Neural progenitor cell (in vitro differentiated cells): ENCODE measurements at regions not wholly inside any gene's neighbourhood (a gene's known extent, or its start where the extent isn't known, plus 50 kb on each side); places are given as distances from the start of the nearest gene placed in this dataset.

Experiments used
- DNase-seq: peaks from one replicate; pipeline ENCODE4 v3.0.0-alpha.2; 2016; ENCODE audit warnings: low spot score
- H2AFZ ChIP-seq: fragments of 200-600 bp; sonication (generic); replicated peaks from 2 replicates; pipeline ENCODE4 v1.6.1; 2016; ENCODE audit warnings: antibody characterized with exemption
- H3F3A ChIP-seq: fragments of 200-600 bp; sonication (generic); 2 replicates; pipeline ENCODE4 v1.6.1; 2016; ENCODE audit warnings: antibody characterized with exemption, low read depth
- H3K27ac ChIP-seq: fragments of 200-600 bp; sonication (generic); 2 replicates; pipeline ENCODE4 v1.5.1; 2016; ENCODE audit warnings: mild to moderate bottlenecking
- H3K27me3 ChIP-seq: fragments of 200-600 bp; sonication (generic); 2 replicates; pipeline ENCODE4 v1.6.1; 2016; ENCODE audit warnings: mild to moderate bottlenecking, moderate library complexity
- H3K36me3 ChIP-seq: fragments of 200-600 bp; sonication (generic); 2 replicates; pipeline ENCODE4 v1.5.1; 2016
- H3K4me1 ChIP-seq: fragments of 200-600 bp; sonication (generic); 2 replicates; pipeline ENCODE4 v1.6.1; 2016; ENCODE audit warnings: mixed run types
- H3K4me2 ChIP-seq: fragments of 200-600 bp; sonication (generic); 2 replicates; pipeline ENCODE4 v1.6.1; 2016
- H3K4me3 ChIP-seq: fragments of 200-600 bp; sonication (generic); 2 replicates; pipeline ENCODE4 v1.5.1; 2016
- H3K79me2 ChIP-seq: fragments of 200-600 bp; sonication (generic); 2 replicates; pipeline ENCODE4 v1.6.1; 2016; ENCODE audit warnings: low read depth
- H3K9ac ChIP-seq: fragments of 200-600 bp; sonication (generic); 2 replicates; pipeline ENCODE4 v1.6.1; 2016
- H3K9me3 ChIP-seq: fragments of 200-600 bp; sonication (generic); 2 replicates; pipeline ENCODE4 v1.5.1; 2016; ENCODE audit warnings: low read depth
- H4K20me1 ChIP-seq: fragments of 200-600 bp; sonication (generic); 2 replicates; pipeline ENCODE4 v1.6.1; 2016; ENCODE audit warnings: low read depth
- H3K27ac Mint-ChIP-seq: 3 replicates; pipeline ENCODE4 v1.8.0; 2021; ENCODE audit warnings: mixed read lengths
- H3K27me3 Mint-ChIP-seq: 2 replicates; pipeline ENCODE4 v1.8.0; 2022; ENCODE audit warnings: low read depth, mild to moderate bottlenecking, inconsistent platforms, moderate library complexity, mixed read lengths; ENCODE audit not compliant: insufficient read depth
- H3K36me3 Mint-ChIP-seq: 3 replicates; pipeline ENCODE4 v1.8.0; 2021; ENCODE audit warnings: mixed read lengths
- H3K4me1 Mint-ChIP-seq: 3 replicates; pipeline ENCODE4 v1.8.0; 2021; ENCODE audit warnings: mixed read lengths
- H3K4me3 Mint-ChIP-seq: 3 replicates; pipeline ENCODE4 v1.8.0; 2021; ENCODE audit warnings: mild to moderate bottlenecking, moderate library complexity, mixed read lengths
- H3K9me3 Mint-ChIP-seq: 3 replicates; pipeline ENCODE4 v1.8.0; 2020; ENCODE audit warnings: mixed read lengths
- CTCF ChIP-seq: fragments of 200-600 bp; sonication (generic); IDR thresholded peaks from 2 replicates; pipeline ENCODE4 v1.5.1; 2017; ENCODE audit warnings: antibody characterized with exemption, mild to moderate bottlenecking
- EZH2 ChIP-seq: fragments of 200-600 bp; sonication (generic); IDR thresholded peaks from 2 replicates; pipeline ENCODE4 v1.6.1; 2017; ENCODE audit warnings: antibody characterized with exemption, mild to moderate bottlenecking, moderate library complexity
- EZH2phosphoT487 ChIP-seq: fragments of 200-600 bp; sonication (generic); IDR thresholded peaks from 2 replicates; pipeline ENCODE4 v1.6.1; 2017; ENCODE audit warnings: antibody characterized with exemption

- no peaks in the 10 kb centered on the region for H3K27me3 ChIP-seq
- no peaks in the 10 kb centered on the region for H3K9me3 ChIP-seq
- Mint-ChIP-seq H3K9me3 (peaks cover 5% of the 10 kb centered on the region), H3K36me3 (no peaks in the 10 kb centered on the region), H3K27me3 (peaks cover 2% of the 10 kb centered on the region), H3K4me3 (no peak overlapping the region), H3K27ac (no peak overlapping the region), H3K4me1 (peaks cover 15% of the 10 kb centered on the region)
- no peaks in the 10 kb centered on the region for H3K36me3 ChIP-seq
- no peak overlapping the region for H3K9ac ChIP-seq
- no peak overlapping the region for H3K4me3 ChIP-seq
- peaks cover 25% of the 10 kb centered on the region for H3K4me1 ChIP-seq
- H3F3A ChIP-seq: peaks cover 19% of the 10 kb centered on the region
- H2AFZ ChIP-seq: no peak overlapping the region
- no peaks in the 10 kb centered on the region for H4K20me1 ChIP-seq
- no peak overlapping the region for H3K4me2 ChIP-seq
- DNase-seq: no peak
- TF ChIP-seq EZH2 (no peak), EZH2phosphoT487 (no peak), CTCF (no peak)
- no peak overlapping the region for H3K27ac ChIP-seq
- H3K79me2 ChIP-seq: no peaks in the 10 kb centered on the region
These were observed 103.4 kb upstream of the MAOA start for GRCh38 chrX:43552703-43553102.

GRCh38 chrX:43553257-43553656, 102.8 kb upstream of the MAOA start:
- Histone ChIP-seq H3K4me2 (no peak overlapping the region), H3K79me2 (no peaks in the 10 kb centered on the region), H3K27ac (no peak overlapping the region)

GRCh38 chrX:43556207-43556606, 99.9 kb upstream of the MAOA start:
- H3K27me3 ChIP-seq: no peaks in the 10 kb centered on the region
- no peak overlapping the region for H3K27ac ChIP-seq
- H3F3A ChIP-seq: peaks cover 19% of the 10 kb centered on the region
- H3K4me1 ChIP-seq: peaks cover 23% of the 10 kb centered on the region
- H3K36me3 ChIP-seq: no peaks in the 10 kb centered on the region
- peaks cover 3% of the 10 kb centered on the region for H3K9me3 Mint-ChIP-seq
- H3K9me3 ChIP-seq: no peaks in the 10 kb centered on the region
- no peak overlapping the region for H3K4me3 Mint-ChIP-seq
- no peak for DNase-seq
- H3K9ac ChIP-seq: no peak overlapping the region
- H3K4me1 Mint-ChIP-seq: peaks cover 12% of the 10 kb centered on the region
- H3K27me3 Mint-ChIP-seq: no peaks in the 10 kb centered on the region
- H3K4me3 ChIP-seq: no peak overlapping the region
- no peaks in the 10 kb centered on the region for H3K36me3 Mint-ChIP-seq
- peak overlapping the region; percentile 30 for H2AFZ ChIP-seq
- H3K27ac Mint-ChIP-seq: no peak overlapping the region
- no peaks in the 10 kb centered on the region for H4K20me1 ChIP-seq
- H3K79me2 ChIP-seq: no peaks in the 10 kb centered on the region
- no peak overlapping the region for H3K4me2 ChIP-seq
- TF ChIP-seq EZH2phosphoT487: no peak
- TF ChIP-seq CTCF: no peak
- no peak for TF ChIP-seq EZH2

More at GRCh38 chrX:43553257-43553656, 102.8 kb upstream of the MAOA start:
- Histone ChIP-seq H2AFZ (no peak overlapping the region), H3K9me3 (no peaks in the 10 kb centered on the region), H4K20me1 (no peaks in the 10 kb centered on the region), H3K27me3 (no peaks in the 10 kb centered on the region), H3K9ac (no peak overlapping the region), H3K4me1 (peaks cover 25% of the 10 kb centered on the region), H3K36me3 (no peaks in the 10 kb centered on the region), H3F3A (peaks cover 19% of the 10 kb centered on the region), H3K4me3 (no peak overlapping the region)
- Mint-ChIP-seq H3K27me3 (peaks cover 2% of the 10 kb centered on the region), H3K4me3 (no peak overlapping the region), H3K9me3 (peaks cover 3% of the 10 kb centered on the region), H3K36me3 (no peaks in the 10 kb centered on the region), H3K27ac (no peak overlapping the region), H3K4me1 (peaks cover 15% of the 10 kb centered on the region)
- no peak for DNase-seq
- TF ChIP-seq EZH2phosphoT487 (no peak), EZH2 (no peak), CTCF (no peak)
